ENCODE measurements at regions not wholly inside any gene's neighbourhood (a gene's known extent, or its start where the extent isn't known, plus 50 kb on each side); places are given as distances from the start of the nearest gene placed in this dataset.

- no peaks in the 10 kb centered on the region for H3K9me3 ChIP-seq (replicated peaks; ENCODE audit: control insufficient read depth, insufficient read depth, low read length)
- RAD21 ChIA-PET (ENCODE audit: unreplicated experiment): no interaction called here
- TF ChIP-seq POLR2AphosphoS5 (IDR thresholded peaks at IDR 0.05; ENCODE audit: low read length) (no peak), SMC3 (IDR thresholded peaks at IDR 0.05; ENCODE audit: borderline replicate concordance, low read length) (no peak), FOXK2 (IDR thresholded peaks at IDR 0.05) (no peak), TCF12 (IDR thresholded peaks at IDR 0.05; ENCODE audit: low read depth, low read length) (no peak), JUNB (IDR thresholded peaks at IDR 0.05) (no peak), E2F8 (IDR thresholded peaks at IDR 0.05; ENCODE audit: low read depth, partially characterized antibody) (no peak), RELA (IDR thresholded peaks at IDR 0.05; ENCODE audit: borderline replicate concordance, partially characterized antibody) (no peak), JUND (IDR thresholded peaks at IDR 0.05; ENCODE audit: low read depth, low read length) (no peak), EP300 (IDR thresholded peaks at IDR 0.05; ENCODE audit: borderline replicate concordance in 1 of 2, control insufficient read depth in 1 of 2, low read depth in 2 of 2, low read length in 2 of 2) (no peak), POLR2AphosphoS2 (IDR thresholded peaks at IDR 0.05; ENCODE audit: low read depth, low read length) (no peak), EED (IDR thresholded peaks at IDR 0.05; ENCODE audit: low read depth) (no peak), ZSCAN29 (IDR thresholded peaks at IDR 0.05) (no peak), SMAD5 (IDR thresholded peaks at IDR 0.05; ENCODE audit: low read depth) (no peak), POLR2A (IDR thresholded peaks at IDR 0.05; ENCODE audit: low read depth, low read length) (no peak), NFYA (IDR thresholded peaks at IDR 0.05; ENCODE audit: borderline replicate concordance, low read depth, low read length) (no peak)
- no TSS peak for BruUV-seq (replicated peaks)
- intact Hi-C loops (cut with micrococcal nuclease; ENCODE audit: unreplicated experiment): no loop called here
- H3K4me1 ChIP-seq (ENCODE audit: control insufficient read depth, insufficient read depth, low read length): no peaks in the 10 kb centered on the region
- H3K27ac ChIP-seq (ENCODE audit: control insufficient read depth, insufficient read depth): no peak overlapping the region
- H3K9ac ChIP-seq (ENCODE audit: control insufficient read depth, insufficient read depth, low read length): no peak overlapping the region
- ATAC-seq (peak; percentile 44; the same call in 2 of the 3 replicates), FAIRE-seq (no peak), DNase-seq (ENCODE audit: low read depth, low spot score) (no peak)
- H3K79me2 ChIP-seq (ENCODE audit: control insufficient read depth, insufficient read depth, low read length): no peaks in the 10 kb centered on the region
- in situ Hi-C loops (cut with MboI): no loop called here
- no peaks in the 10 kb centered on the region for H3K27me3 ChIP-seq (replicated peaks in 1 of 2; ENCODE audit: control insufficient read depth in 2 of 2, insufficient read depth in 2 of 2, low read length in 1 of 2)
- WGBS (ENCODE audit: insufficient coverage, insufficient replicate concordance, low lambda C conversion rate, missing lambda C conversion rate): 13% methylated on average over 6 of the region's 6 CpGs
- H3K36me3 ChIP-seq (ENCODE audit: control insufficient read depth in 2 of 2, insufficient read depth in 2 of 2, low read length in 1 of 2): no peaks in the 10 kb centered on the region
- POLR2A ChIA-PET: no interaction called here
- CTCF ChIA-PET: no interaction called here
- H4K20me1 ChIP-seq (ENCODE audit: control insufficient read depth, insufficient read depth): no peaks in the 10 kb centered on the region
- H3K4me2 ChIP-seq (ENCODE audit: control insufficient read depth, insufficient read depth): no peak overlapping the region
- SMC1A ChIA-PET (ENCODE audit: uncharacterized antibody, unreplicated experiment): no interaction called here
- no peak overlapping the region for H2AFZ ChIP-seq (ENCODE audit: control insufficient read depth, low read depth, low read length)
- H3K4me3 ChIP-seq: no peak overlapping the region
Measured at GRCh38 chr5:67908126-67908765, 307.3 kb upstream of the PIK3R1 start.
